Gastrocnemius medialis (tissue), 4 donors: ENCODE measurements at regions not wholly inside any gene's neighbourhood (a gene's known extent, or its start where the extent isn't known, plus 50 kb on each side); places are given as distances from the start of the nearest gene placed in this dataset.

Experiments
- ATAC-seq, 2 donors: fragments of 150-250 bp; one replicate each; pipeline ENCODE4 v1.9.1; 2016
- DNase-seq, 2 donors: peaks; one replicate each; pipeline ENCODE4 v3.0.0-alpha.2; 2019
- H3K27ac ChIP-seq, 4 donors: fragments of 200-600 bp; sonication (generic); 1 replicate in 1 of 4; 2 replicates in 3 of 4; pipeline ENCODE4 v1.5.1; 2016 to 2018; ENCODE audit warnings: mild to moderate bottlenecking in 2 of 4, moderate library complexity in 1 of 4
- H3K27me3 ChIP-seq, 3 donors: fragments of 200-600 bp; sonication (generic) in 2 of 3; 1 replicate in 1 of 3; 2 replicates in 2 of 3; pipeline versions ENCODE4 v1.5.1 to v1.6.0; 2016 to 2019; ENCODE audit warnings: mild to moderate bottlenecking in 1 of 3, moderate library complexity in 1 of 3
- H3K36me3 ChIP-seq, 2 donors: fragments of 200-600 bp; sonication (generic) in 1 of 2; one replicate each; pipeline ENCODE4 v1.5.1; 2017 to 2018
- H3K4me1 ChIP-seq, 2 donors: fragments of 200-600 bp; sonication (generic) in 1 of 2; one replicate each; pipeline ENCODE4 v1.5.1; 2016 to 2017; ENCODE audit warnings: mild to moderate bottlenecking in 2 of 2
- H3K4me3 ChIP-seq, 4 donors: fragments of 200-600 bp; sonication (generic) in 3 of 4; 1 replicate in 1 of 4; 2 replicates in 3 of 4; pipeline ENCODE4 v1.5.1; 2016 to 2019; ENCODE audit warnings: mild to moderate bottlenecking in 2 of 4
- H3K9me3 ChIP-seq, 3 donors: fragments of 200-600 bp; sonication (generic) in 2 of 3; 1 replicate in 1 of 3; 2 replicates in 2 of 3; pipeline ENCODE4 v1.5.1; 2016 to 2019
- CTCF ChIP-seq, 5 experiments: fragments of 450-650 bp in 3 of 5; fragments of 200-600 bp in 2 of 5; sonication (generic) in 2 of 5; IDR thresholded peaks in 4 of 5; conservative IDR thresholded peaks in 1 of 5; 1 replicate in 4 of 5; 2 replicates in 1 of 5; pipeline ENCODE4 v1.5.1; 2016 to 2019; ENCODE audit warnings: antibody characterized with exemption in 5 of 5, mild to moderate bottlenecking in 3 of 5, moderate library complexity in 3 of 5
- POLR2A ChIP-seq, 2 donors: fragments of 450-650 bp; IDR thresholded peaks; one replicate each; pipeline ENCODE4 v1.6.1; 2017; ENCODE audit warnings: antibody characterized with exemption in 2 of 2, mild to moderate bottlenecking in 2 of 2, moderate library complexity in 2 of 2
- in situ Hi-C, 4 donors: fragments of 200-750 bp; cut with MboI; loops; one replicate each; pipeline versions ENCODE4 v1.15.0 to v1.8.0; 2017; ENCODE audit warnings: low sequenced_read_pairs in 4 of 4
- intact Hi-C: fragments of 100-400 bp; cut with DNase I; formaldehyde crosslinking; loops from one replicate; pipeline ENCODE4 v1.15.1; 2023; ENCODE audit warnings: low total_unique reads

DNA sequence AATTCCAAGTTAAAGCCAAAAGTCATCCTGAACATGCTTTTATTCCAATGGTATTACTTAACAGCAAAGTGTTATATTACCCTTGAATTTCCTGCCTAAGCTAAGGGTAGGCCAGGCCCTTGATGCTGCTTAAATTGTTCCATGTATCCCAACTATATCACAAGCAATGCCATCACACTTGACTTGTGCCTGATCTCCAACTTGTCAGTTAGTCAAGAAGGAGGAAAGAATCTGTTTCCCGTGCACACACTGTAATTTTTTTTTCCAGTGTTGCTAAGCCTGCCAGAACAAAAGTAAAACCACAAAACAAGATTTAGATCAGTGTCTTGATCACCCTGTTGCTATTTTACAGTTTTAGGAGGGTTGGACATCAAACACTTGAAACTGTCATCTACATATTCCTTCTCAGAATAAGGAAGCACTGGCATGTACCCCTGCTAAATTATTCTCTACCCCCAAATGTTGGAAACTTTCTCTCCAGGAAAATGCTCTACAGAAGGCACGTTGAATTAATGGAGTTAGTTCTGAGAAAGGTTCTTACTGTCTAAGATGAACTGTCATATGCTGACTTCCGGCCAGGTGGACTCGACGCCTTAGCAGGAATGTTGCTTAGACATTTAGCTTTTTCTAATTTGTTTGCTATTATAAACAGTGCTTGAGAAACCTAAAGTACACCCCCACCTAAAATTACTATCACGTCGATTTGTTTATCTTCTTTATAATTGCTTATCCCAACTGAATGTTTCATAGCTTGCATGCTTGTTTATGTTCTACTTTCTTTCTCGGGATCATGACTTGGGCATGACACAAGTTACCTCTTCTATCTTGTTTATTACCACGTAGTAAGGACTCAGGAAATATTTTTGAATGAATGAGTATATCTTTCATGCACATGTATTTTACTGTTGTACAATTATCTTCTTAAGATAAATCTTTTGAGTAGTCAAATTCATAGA is 105.5 kb upstream of the ZNF438 start:
- Histone ChIP-seq H3K9me3 (no peaks in the 10 kb centered on the region), H3K27ac (peak overlapping the region in 2 of 4 donors; percentile 11 to 13), H3K27me3 (no peaks in the 10 kb centered on the region), H3K4me3 (no peak overlapping the region), H3K36me3 (no peaks in the 10 kb centered on the region), H3K4me1 (peaks cover 4 to 9% of the 10 kb centered on the region in 2 donors)
- no peak for DNase-seq
- intact Hi-C loops: no loop called here
- ATAC-seq: no peak
- no peak for TF ChIP-seq POLR2A (IDR thresholded peaks at IDR 0.05)
- TF ChIP-seq CTCF (IDR thresholded peaks at IDR 0.05 in 4 of 5, conservative IDR thresholded peaks at IDR 0.05 in 1 of 5): no peak
- in situ Hi-C loops: no loop called here

GRCh38 chr10:31138026-31138553 is 106.4 kb upstream of the ZNF438 start:
- intact Hi-C loops: no loop called here
- no peak overlapping the region for H3K27ac ChIP-seq
- in situ Hi-C loops: no loop called here
- DNase-seq: no peak
- H3K9me3 ChIP-seq: no peaks in the 10 kb centered on the region
- no peaks in the 10 kb centered on the region for H3K36me3 ChIP-seq
- no peak overlapping the region for H3K4me3 ChIP-seq
- no peak for ATAC-seq
- no peaks in the 10 kb centered on the region for H3K27me3 ChIP-seq
- H3K4me1 ChIP-seq: peaks cover 4 to 9% of the 10 kb centered on the region in 2 donors
- TF ChIP-seq CTCF (IDR thresholded peaks at IDR 0.05 in 4 of 5, conservative IDR thresholded peaks at IDR 0.05 in 1 of 5) (no peak), POLR2A (IDR thresholded peaks at IDR 0.05) (no peak)

DNA sequence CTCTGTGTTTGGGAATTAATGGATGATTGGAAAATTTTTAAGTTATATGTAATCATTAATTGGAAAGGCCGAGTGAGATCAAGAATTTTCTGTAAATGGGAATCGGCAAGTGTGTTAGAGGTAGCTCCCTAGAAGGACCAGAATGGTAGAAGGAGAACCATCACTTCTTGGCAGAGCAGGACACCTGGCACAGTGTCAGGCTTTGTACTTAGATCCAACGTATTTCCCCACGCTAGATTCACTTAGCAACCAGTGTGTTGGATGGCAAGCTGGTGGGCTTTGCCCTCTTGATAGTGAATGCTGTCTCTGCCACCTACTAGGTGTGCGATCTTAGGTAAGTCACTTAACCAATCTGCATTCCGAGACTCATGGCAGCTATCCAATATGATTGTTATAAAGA is 107.8 kb upstream of the ZNF438 start:
- intact Hi-C loops (no loop called here), in situ Hi-C loops (no loop called here)
- H3K36me3 ChIP-seq: no peaks in the 10 kb centered on the region
- H3K27ac ChIP-seq: no peak overlapping the region
- H3K9me3 ChIP-seq: no peaks in the 10 kb centered on the region
- no peaks in the 10 kb centered on the region for H3K27me3 ChIP-seq
- no peak for TF ChIP-seq CTCF (IDR thresholded peaks at IDR 0.05 in 4 of 5, conservative IDR thresholded peaks at IDR 0.05 in 1 of 5)
- no peak for TF ChIP-seq POLR2A (IDR thresholded peaks at IDR 0.05)
- no peak overlapping the region for H3K4me3 ChIP-seq
- H3K4me1 ChIP-seq: peaks cover 0 to 7% of the 10 kb centered on the region in 2 donors
- DNase-seq (no peak), ATAC-seq (no peak)

GRCh38 chr10:31140716-31141115 is 109.1 kb upstream of the ZNF438 start:
- in situ Hi-C loops (no loop called here), intact Hi-C loops (no loop called here)
- DNase-seq (no peak), ATAC-seq (no peak)
- Histone ChIP-seq H3K27ac (no peak overlapping the region), H3K27me3 (no peaks in the 10 kb centered on the region), H3K36me3 (no peaks in the 10 kb centered on the region), H3K4me1 (peaks cover 0 to under 1% of the 10 kb centered on the region in 2 donors), H3K9me3 (no peaks in the 10 kb centered on the region), H3K4me3 (no peak overlapping the region)
- no peak for TF ChIP-seq POLR2A (IDR thresholded peaks at IDR 0.05)
- no peak for TF ChIP-seq CTCF (IDR thresholded peaks at IDR 0.05 in 4 of 5, conservative IDR thresholded peaks at IDR 0.05 in 1 of 5)
